RKO (cell line): ENCODE measurements at regions not wholly inside any gene's neighbourhood (a gene's known extent, or its start where the extent isn't known, plus 50 kb on each side); places are given as distances from the start of the nearest gene placed in this dataset.

Experiments used
- DNase-seq: peaks from one replicate; pipeline ENCODE4 v3.0.0-alpha.2; 2016; ENCODE audit warnings: low spot score

DNA sequence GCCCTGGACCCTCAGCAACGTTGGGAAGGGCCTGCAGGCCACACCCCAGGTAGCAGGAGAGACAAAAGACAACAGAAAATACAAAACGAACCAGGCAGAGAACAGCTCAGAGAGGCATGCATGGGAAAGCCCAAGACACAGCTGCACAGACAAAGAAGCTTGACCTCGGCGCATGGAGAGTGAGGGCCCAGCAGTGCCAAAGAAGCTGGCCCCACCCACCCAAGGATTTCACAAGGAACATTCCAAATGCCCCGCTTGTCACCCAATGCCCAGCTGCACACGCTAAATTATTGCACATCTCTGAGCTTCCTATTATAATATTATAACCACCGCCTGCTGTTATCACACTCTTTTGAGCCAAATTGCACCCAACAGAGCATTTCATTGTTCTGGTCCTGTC is 147.7 kb upstream of the TBL1X start:
- DNase-seq: no peak

DNA sequence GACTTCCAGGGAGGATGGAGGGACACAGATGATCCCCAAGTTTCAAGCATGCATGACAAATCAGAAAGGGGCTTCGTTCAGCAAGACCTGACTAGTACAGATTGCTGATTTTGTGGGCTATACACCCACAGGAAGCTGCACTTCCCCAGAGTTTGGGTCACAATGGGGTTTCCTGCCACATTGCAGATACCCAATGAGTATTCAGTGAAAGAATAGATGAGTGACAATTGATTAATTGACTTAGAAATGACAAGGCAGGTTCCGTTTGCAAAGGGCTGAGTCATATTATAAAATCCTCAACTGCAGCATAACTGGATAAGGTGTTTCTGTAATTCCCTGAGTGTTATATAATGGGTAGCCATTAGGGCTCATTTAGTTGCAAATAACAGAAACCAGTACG is 146.6 kb upstream of the TBL1X start:
- DNase-seq: no peak

DNA sequence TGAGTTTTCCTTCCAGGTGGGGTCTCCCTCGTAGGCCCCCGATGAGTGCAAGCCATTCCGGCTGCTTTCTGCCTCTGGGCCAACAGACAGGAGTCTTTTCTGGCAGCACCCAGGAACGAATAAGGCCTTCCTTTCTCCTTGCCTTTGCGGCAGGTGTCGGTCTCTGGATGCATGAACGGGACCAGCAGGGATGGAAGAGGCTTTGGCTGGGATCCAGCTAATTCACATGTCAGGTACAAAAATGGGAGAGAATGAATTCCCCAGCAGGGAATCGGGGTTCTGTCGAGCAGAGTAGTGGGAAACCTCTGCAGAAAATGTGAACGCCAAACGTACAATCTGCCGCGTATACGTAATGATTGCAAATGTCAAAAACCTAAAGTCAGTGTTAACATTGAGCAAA is 146.1 kb upstream of the TBL1X start:
- DNase-seq: no peak

DNA sequence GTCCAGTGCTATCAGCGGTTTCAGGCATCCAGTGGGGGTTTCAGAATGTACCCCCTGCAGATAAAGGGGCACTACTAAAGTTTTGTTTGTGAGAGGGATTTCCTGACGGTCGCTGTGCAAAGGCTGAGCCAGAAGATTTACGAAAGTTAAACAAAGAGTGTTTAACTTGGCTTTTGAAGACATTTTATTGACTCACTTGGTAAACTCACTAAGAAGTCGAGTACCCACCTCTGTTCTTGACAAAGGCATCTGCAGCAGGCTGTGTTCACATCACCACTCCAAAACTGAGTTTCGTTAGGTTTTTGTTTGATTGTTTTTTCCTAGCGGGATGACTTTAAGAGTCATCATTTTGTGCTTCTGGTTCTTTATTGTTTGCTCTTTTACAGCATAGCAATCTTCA is 143.9 kb upstream of the TBL1X start:
- no peak for DNase-seq

DNA sequence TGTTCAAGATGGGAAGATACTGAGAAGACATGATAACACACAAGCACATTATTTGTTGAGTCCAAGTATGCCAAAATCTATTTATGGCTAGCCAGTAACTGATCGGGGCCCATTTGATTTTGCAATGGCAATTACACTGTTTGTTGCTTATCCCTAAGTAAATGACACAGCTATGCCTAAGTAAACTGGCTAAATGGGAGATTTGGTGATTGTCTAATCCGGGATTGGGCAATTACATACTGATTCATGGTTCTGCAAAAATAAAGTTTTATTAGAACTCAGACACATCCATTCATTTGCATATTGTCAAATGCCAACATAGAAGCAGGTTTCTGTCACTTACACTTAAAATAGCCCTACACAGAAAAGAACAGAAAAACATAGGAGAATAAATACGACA is 140.2 kb upstream of the TBL1X start:
- DNase-seq: no peak

DNA sequence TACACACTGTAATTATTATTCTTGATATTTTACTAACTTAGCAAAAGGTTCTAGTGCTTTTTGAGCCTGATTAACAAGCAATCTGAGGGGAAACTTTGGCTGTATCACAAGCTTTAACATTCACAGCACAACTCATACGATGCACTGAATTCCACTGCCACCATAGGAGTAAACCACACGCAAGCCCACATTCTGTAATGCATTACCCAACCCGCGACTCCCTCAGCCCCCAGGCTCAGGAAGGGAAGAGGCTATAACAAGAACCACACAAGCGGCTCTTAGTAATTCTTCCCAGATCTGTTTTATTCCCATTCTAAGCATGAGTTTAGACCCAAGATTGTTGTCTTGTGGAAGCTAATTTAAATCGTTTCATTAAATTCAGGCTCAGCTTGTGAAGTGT is 138.5 kb upstream of the TBL1X start:
- DNase-seq: no peak

DNA sequence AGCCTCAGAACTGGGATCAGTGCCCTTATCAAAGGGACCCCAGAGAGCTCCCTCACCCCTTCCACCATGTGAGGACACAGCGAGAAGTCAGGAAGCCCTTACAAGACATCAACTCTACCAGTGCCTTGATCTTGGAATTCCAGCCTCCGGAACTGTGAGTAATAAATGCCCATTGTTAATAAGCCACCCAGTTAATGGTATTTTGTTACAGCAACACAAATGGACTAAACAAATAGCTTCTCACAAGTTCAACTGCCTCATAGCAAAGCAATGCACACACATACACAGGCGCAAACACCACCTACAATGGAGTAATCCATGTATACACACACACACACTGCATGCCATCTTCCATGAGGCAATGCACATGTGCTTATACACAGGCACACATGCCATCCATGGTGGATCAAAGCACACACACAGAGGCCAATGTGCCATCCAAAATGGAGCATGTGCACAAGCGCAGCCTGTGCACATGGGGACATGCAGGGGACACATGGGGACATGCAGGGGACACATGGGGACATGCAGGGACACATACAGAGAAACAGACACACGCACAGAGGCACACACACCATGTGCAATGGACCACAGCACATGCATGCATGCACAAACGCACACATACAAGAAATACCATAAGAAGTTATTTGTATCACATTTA is 137.6 kb upstream of the TBL1X start:
- no peak for DNase-seq

DNA sequence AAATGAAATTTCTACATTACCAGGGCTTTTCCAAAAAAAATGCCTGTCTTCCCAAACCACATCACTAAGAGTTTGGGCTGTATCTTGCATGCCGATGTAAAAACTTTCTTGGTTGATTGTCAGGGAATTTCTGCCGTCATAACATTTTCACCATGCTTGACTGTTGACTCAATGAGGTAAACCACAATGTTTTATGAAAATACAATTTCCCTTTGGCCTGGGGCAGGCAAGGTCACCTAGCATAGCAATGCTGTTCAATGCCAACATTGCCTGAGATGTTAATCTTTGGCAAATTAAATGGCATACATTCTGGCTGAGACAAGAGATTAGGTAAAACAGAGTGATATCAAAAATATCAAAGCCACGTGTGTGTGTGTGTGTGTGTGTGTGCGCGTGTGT is 137.1 kb upstream of the TBL1X start:
- no peak for DNase-seq

DNA sequence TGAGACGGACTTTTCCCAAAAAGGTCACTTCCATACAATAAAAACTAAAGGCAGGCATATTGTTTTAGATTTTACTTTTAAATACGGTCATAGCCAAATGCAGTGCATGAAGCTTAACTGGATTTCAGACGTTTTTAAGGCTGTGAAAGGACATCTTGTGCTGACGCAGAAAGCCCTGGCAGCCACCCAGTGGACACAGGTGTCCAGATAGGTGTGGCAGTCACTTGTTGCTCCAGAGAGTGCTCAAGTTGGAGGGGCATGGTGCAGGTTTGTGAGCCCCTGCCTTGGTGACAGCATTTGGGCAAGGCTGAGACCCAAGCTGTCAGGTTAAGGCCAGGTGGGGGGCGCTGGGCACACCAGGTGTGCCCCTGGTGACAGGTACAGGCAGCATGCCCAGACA is 135.8 kb upstream of the TBL1X start:
- DNase-seq: no peak

DNA sequence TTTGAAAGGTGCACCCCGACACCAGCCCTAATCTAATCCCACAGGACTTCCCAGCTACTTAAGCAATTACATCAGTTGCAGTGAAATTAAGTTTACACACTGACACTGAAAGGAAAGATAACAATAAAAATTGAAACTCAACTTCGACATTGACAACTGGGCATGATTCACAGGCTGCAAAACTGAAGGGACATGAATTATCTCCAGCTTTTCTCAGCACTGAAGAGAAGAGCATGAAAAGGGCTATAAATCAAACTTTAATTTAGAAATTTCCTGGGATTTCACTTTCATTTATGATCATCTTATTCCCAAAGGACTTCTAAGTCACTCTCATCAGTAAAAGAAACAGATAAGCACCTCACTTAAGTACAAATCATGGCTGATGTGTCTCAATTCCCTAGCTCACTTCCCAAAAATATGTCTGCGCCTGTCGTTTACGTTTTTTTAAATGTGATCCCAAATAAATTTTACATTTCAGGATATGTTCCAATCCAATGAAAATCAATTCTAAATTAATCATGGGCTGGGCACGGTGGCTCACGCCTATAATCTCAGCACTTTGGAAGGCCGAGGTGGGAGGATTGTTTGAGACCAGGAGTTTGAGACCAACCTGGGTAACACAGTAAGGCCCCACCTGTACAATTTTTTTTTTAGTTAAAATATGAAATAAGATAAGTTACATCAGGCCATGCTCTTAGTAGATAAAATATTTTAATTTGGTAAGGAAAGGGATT is 134.4 kb upstream of the TBL1X start:
- no peak for DNase-seq

DNA sequence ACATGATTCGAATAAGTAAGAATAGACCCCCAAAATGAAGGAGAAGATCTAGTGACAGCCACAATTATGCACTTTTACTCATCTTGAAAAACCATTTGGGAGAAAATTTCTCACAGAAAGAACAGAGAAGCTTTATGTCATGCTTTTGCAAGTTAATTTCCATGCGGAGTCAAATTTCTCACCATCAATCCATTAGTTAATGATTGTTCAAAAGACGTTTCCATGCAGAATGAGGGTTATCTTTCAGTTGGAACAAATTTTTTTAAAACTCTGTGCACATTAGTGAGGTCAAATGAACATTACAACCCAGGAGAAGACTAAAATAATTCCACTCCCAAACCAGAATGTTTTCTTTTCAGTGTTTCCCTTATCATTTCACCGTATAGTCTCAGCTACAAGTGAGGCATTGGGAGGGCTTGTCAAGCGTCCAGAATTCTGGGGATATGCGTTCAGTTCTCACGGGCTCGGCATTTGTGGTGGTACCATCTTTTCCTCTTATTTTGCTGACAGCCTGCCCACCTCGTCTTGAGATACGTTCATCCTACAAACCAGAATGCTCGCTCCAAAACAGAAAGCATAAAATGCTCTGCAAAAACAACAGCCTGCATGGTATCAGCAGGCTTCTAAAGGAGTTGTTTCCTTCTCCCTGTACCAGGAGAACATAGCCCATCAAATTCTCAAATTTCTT is 130.8 kb upstream of the TBL1X start:
- no peak for DNase-seq

DNA sequence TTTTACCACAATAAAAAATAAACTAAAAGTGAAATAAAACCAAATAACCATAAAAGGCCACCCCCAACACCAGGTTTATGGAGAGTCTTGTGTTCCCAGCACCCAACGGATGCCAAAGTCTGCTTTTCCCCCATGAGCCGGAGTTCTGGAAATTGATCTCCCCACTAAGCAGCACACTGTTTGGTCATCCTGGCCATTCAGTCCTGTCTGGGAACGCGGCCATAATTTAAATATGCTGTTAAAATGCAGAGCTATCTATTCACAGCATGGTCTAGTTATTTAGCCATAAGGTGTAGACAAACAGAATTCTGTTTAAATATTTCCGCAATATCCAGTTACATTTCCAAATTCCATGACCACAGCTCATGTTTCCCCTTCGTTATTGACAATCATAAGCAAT is 129.6 kb upstream of the TBL1X start:
- DNase-seq: no peak

DNA sequence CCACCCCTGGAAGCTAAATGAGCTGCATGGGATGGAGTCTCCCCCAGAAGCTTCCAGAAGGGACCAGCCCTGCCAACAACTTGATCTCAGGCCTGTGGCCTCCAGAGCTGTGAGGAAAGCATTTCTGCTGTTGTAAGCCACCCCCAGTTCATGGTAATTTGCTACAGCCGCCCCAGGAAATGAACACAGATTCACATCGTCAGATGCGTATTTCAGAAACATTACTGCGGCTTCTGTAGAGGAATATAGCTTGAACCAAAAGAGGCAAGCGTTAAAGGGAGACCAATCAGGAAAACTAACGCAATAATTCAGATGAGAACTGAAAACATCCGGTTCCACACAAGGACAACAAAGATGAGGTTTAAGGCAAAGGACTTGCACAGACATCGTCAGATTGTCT is 128.4 kb upstream of the TBL1X start:
- DNase-seq: no peak

DNA sequence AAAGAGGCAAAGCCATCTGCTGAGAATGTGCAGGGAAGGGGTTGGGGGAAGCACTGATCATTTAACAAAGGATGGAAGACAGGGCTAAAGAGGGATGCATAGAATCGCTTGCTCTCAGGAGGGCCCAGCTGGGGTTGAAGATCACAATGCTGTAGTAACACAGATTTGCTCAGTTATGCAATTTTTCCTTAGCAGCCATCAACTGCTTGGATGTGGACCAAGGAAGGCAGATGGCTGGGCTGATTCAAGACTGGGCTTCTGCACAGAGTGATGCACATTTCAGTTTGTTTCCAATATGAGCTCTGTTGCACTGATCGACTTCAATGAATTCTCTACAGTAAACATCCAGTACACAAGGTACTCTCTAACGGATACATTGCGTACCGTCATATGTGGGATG is 127.8 kb upstream of the TBL1X start:
- DNase-seq: no peak

DNA sequence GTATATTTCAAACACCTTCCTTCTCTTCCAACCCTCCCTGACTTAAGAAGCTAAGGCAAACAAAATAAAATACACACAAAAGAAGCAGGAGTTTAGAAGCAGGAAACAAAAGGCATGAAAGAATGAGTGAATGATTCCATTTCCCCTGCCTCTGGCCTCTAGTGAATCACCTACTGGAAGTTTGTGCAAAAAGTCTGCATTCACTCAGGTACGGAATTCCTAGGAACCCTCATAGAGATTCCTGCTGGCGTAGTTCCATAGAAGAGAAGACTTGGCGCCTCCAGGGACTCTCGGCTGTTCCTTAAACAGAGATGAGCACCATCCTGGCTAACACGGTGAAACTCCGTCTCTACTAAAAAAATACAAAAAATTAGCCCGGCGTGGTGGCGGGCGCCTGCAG is 125.9 kb upstream of the TBL1X start:
- DNase-seq: no peak

DNA sequence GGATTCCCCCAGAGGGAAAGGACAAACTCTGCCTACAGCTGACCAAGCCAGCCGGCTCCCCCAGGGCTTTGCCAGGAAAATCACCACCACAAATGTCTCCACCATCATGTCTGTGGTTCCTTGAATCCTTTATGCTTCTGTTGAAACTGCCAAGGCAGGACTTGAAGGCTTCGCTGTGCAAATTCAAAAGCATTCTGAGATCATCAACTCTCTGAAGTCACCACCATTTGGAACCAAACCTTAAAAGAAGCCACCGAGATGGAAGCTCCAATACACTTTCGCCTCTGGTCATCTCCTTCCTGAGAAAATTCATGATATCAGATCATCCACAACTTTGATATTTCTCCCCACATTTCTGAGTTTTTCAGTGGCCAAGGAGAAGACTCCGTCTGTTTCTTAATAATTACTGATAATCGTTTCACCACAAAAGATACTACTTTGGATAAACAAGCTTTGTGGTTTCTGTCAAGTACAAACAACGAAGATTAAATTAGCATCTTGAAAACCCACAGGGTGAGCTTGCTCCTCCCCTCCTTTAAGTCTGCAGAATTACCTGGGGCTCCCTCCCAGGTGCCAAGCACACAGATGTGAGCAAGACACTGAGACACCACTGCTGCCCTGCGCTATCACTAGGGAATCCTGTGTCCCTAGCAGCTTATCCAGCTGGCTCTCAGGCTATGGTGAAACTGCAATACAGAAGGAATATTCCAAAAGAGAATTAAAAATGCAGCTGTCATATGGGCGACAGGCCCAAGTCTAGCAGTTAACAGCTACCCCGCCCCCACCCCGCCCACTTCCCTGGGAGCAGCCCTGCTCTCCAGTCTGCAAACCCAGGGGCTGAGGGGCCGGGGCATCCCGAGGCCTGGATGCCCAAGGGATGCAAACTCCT is 125.0 kb upstream of the TBL1X start:
- no peak for DNase-seq

DNA sequence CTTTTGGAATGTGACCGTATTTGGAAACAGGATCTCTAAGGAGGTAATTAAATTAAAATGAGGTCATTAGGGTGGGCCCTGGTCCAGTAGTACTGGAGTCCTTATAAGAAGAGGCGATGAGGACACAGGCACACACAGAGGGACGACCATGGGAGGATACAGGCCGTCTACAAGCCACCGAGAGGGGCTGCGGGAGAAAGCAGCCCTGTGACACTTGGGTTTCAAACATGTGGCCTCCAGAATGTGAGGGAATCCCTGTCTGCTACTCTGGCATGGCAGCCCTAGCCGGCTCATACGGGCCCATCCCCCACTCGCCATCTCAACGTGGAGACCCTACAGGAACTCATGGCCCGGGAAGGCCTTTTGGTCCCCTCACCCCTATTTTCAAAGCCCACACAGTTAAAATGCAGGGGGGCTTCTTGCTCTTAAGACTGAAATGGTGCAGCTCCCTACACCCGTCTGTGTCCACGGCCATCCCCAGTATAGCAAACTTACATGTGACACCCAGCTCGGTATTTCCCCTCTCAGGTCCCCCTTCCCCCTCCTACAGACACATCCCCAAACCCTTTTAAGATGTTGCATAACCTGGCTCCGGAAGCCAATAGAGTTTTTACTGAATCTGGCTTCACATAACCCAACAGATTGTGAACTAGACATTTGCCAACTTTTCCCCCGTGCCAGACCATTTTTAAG is 124.1 kb upstream of the TBL1X start:
- no peak for DNase-seq

DNA sequence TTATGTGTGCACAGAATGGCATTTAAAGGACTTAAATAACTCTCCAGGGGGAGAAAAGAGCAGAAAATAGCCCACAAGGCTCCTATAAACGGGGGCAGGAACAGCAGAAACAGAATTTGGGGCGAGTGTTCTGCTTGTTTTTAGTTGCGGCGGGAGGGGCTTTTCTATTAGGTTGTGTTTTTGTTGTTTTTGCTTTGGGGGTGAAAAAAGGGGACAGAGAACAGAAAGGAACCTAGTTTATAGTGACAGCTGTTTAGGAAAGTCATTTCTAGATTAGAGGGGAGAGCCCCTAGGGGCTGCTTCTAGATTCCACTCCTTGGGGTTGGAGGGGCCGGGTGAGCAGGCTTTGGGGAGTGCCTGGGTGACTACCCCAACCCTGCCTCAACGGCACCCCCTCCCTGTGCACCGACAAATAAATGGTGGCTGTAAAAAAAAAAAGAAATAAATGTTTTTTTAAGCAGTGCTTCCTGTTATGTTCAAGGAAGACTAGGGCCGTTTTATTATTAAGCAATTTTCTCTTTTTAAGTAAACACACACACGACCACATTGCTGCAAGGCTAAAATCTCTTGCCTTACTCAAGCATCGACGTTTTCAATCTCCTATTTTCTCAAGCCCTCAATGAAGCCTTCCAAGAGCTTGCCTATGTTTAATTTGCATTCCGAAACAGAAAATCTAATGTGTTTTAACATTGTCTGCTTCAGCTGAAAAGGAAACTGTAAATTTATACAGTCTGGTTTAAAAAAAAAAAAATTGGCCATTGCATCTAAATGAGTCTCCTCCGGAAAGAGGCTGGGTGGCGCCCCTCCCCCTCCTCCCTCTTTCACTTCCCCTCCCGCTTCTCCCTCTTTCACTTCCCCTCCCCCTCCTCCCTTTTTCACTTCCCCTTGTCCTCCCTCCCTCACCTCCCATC is 123.3 kb upstream of the TBL1X start:
- no peak for DNase-seq

DNA sequence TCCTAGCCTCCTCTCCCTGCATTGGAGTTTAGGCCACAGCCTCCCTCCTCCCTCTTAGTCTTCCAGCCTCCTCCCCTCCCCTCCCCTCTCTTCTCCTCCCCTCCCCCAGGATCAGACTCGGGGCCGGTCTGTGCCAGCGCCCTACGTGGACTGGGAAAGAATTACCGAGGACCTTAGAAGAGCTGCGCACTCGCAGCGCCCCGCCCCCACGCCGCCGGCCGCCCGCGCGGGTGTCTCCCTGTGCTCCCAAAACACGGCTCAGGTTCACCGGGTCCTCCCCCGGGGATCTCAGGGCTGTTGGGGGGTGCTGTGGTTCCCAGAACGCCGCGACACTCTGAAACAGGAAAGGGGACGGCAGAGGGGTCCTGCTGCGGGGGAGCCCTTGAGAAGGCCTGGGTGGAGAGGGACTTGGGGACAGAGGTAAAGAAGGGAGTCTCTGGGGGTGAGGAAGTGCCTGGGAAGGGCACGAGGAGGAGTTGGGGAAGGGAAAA is 122.3 kb upstream of the TBL1X start:
- peak; percentile 59 for DNase-seq

DNA sequence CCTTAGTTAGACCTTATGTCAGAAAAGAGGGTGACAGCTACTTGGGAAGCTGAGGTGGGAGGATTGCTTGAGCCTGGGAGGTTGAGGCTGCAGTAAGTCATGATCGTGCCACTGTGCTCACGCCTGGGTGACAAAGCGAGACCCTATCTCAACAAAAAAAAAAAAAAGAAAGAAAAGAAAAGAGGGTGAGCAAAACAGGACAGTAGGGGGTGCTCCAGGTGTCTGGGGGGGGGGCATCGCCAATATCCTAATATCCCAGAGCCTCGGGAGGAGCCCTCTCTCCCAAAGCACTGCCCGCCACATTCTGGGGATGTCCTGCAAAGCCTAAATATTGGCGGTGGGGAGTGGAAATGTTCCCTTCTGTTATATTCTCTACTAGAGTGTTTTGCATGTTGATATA is 120.9 kb upstream of the TBL1X start:
- no peak for DNase-seq

DNA sequence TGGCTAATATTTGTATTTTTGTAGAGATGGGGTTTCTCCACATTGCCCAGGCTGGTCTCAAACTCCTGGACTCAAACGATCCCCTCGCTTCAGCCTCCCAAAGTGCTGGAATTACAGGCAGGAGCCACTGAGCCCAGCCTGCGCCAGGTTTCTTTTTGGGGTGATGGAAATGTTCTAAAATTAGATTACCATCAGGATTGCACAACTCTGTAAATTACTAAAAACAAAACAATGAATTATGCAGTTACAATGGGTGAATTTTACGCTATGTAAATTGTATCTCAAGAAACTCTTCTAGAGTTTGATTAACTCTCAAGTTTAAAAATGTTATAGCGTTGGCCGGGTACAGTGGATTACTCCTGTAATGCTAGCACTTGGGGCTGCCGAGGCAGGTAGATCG is 118.9 kb upstream of the TBL1X start:
- DNase-seq: no peak
